Skeletal muscle satellite cell (primary cell): ENCODE measurements at regions not wholly inside any gene's neighbourhood (a gene's known extent, or its start where the extent isn't known, plus 50 kb on each side); places are given as distances from the start of the nearest gene placed in this dataset.

Experiments
- H3K27me3 ChIP-seq: 2 replicates; pipeline ENCODE4 v1.7.0; 2013; ENCODE audit warnings: low read length; ENCODE audit not compliant: control insufficient read depth, insufficient read depth
- H3K36me3 ChIP-seq: 2 replicates; pipeline ENCODE4 v1.7.0; 2013; ENCODE audit warnings: mild to moderate bottlenecking, control low read depth, low read length; ENCODE audit not compliant: insufficient read depth
- H3K4me1 ChIP-seq: 2 replicates; pipeline ENCODE4 v1.7.0; 2013; ENCODE audit warnings: low read length; ENCODE audit not compliant: control insufficient read depth, insufficient read depth
- H3K4me2 ChIP-seq: 2 replicates; pipeline ENCODE4 v1.7.0; 2013; ENCODE audit warnings: mild to moderate bottlenecking, low read length
- H3K4me3 ChIP-seq: 2 replicates; pipeline ENCODE4 v1.7.0; 2013; ENCODE audit warnings: low read length
- H3K9ac ChIP-seq: 2 replicates; pipeline ENCODE4 v1.7.0; 2013; ENCODE audit warnings: mild to moderate bottlenecking, low read depth, low read length, moderate library complexity
- H3K9me3 ChIP-seq: replicated peaks from 2 replicates; pipeline ENCODE4 v1.7.0; 2013; ENCODE audit warnings: mild to moderate bottlenecking, control low read depth, low read length

GRCh38 chr4:4712800-4713528, 146.5 kb upstream of the MSX1 start:
- Histone ChIP-seq H3K4me3 (no peak overlapping the region), H3K4me1 (no peaks in the 10 kb centered on the region), H3K27me3 (peaks cover 15% of the 10 kb centered on the region), H3K9me3 (no peaks in the 10 kb centered on the region), H3K36me3 (no peaks in the 10 kb centered on the region), H3K9ac (no peak overlapping the region), H3K4me2 (no peak overlapping the region)

- Histone ChIP-seq H3K36me3 (no peaks in the 10 kb centered on the region), H3K4me2 (no peak overlapping the region), H3K9me3 (no peaks in the 10 kb centered on the region), H3K4me3 (no peak overlapping the region), H3K9ac (no peak overlapping the region), H3K4me1 (no peaks in the 10 kb centered on the region), H3K27me3 (peaks cover 19% of the 10 kb centered on the region)
Measured at GRCh38 chr4:4711902-4712301, 147.6 kb upstream of the MSX1 start.

- H3K9me3 ChIP-seq: no peaks in the 10 kb centered on the region
- no peaks in the 10 kb centered on the region for H3K4me1 ChIP-seq
- H3K36me3 ChIP-seq: no peaks in the 10 kb centered on the region
- H3K4me3 ChIP-seq: no peak overlapping the region
- no peak overlapping the region for H3K4me2 ChIP-seq
- no peak overlapping the region for H3K9ac ChIP-seq
- peaks cover 19% of the 10 kb centered on the region for H3K27me3 ChIP-seq
Measured at GRCh38 chr4:4709736-4710135, 149.7 kb upstream of the MSX1 start.

GRCh38 chr4:4704267-4704666, 155.2 kb upstream of the MSX1 start:
- no peaks in the 10 kb centered on the region for H3K36me3 ChIP-seq
- H3K9ac ChIP-seq: no peak overlapping the region
- H3K27me3 ChIP-seq: peaks cover 8% of the 10 kb centered on the region
- H3K4me2 ChIP-seq: no peak overlapping the region
- H3K4me1 ChIP-seq: no peaks in the 10 kb centered on the region
- no peaks in the 10 kb centered on the region for H3K9me3 ChIP-seq
- H3K4me3 ChIP-seq: no peak overlapping the region

- no peaks in the 10 kb centered on the region for H3K4me1 ChIP-seq
- H3K36me3 ChIP-seq: no peaks in the 10 kb centered on the region
- no peak overlapping the region for H3K9ac ChIP-seq
- H3K4me3 ChIP-seq: no peak overlapping the region
- H3K9me3 ChIP-seq: no peaks in the 10 kb centered on the region
- H3K4me2 ChIP-seq: no peak overlapping the region
- peaks cover 18% of the 10 kb centered on the region for H3K27me3 ChIP-seq
Measured at GRCh38 chr4:4697584-4697983, 155.7 kb upstream of the STX18 start.

GRCh38 chr4:4696530-4696929, 154.7 kb upstream of the STX18 start:
- no peak overlapping the region for H3K9ac ChIP-seq
- H3K36me3 ChIP-seq: no peaks in the 10 kb centered on the region
- H3K4me3 ChIP-seq: no peak overlapping the region
- H3K27me3 ChIP-seq: peaks cover 18% of the 10 kb centered on the region
- no peak overlapping the region for H3K4me2 ChIP-seq
- no peaks in the 10 kb centered on the region for H3K4me1 ChIP-seq
- no peaks in the 10 kb centered on the region for H3K9me3 ChIP-seq

- H3K9ac ChIP-seq: no peak overlapping the region
- peaks cover 18% of the 10 kb centered on the region for H3K27me3 ChIP-seq
- H3K4me3 ChIP-seq: no peak overlapping the region
- H3K4me2 ChIP-seq: no peak overlapping the region
- no peaks in the 10 kb centered on the region for H3K36me3 ChIP-seq
- no peaks in the 10 kb centered on the region for H3K9me3 ChIP-seq
- H3K4me1 ChIP-seq: no peaks in the 10 kb centered on the region
Measured at GRCh38 chr4:4695497-4695896, 153.6 kb upstream of the STX18 start.

- Histone ChIP-seq H3K4me3 (no peak overlapping the region), H3K9ac (no peak overlapping the region), H3K27me3 (peaks cover 18% of the 10 kb centered on the region), H3K4me2 (no peak overlapping the region), H3K4me1 (no peaks in the 10 kb centered on the region), H3K9me3 (no peaks in the 10 kb centered on the region), H3K36me3 (no peaks in the 10 kb centered on the region)
Measured at GRCh38 chr4:4694827-4695226, 153.0 kb upstream of the STX18 start.

- no peak overlapping the region for H3K4me2 ChIP-seq
- H3K9me3 ChIP-seq: no peaks in the 10 kb centered on the region
- peaks cover 16% of the 10 kb centered on the region for H3K27me3 ChIP-seq
- no peak overlapping the region for H3K4me3 ChIP-seq
- no peaks in the 10 kb centered on the region for H3K36me3 ChIP-seq
- H3K4me1 ChIP-seq: no peaks in the 10 kb centered on the region
- H3K9ac ChIP-seq: no peak overlapping the region
Measured at GRCh38 chr4:4694296-4694772, 152.5 kb upstream of the STX18 start.

GRCh38 chr4:4693755-4694295, 152.0 kb upstream of the STX18 start:
- no peaks in the 10 kb centered on the region for H3K9me3 ChIP-seq
- H3K36me3 ChIP-seq: no peaks in the 10 kb centered on the region
- H3K4me1 ChIP-seq: no peaks in the 10 kb centered on the region
- no peak overlapping the region for H3K4me2 ChIP-seq
- no peak overlapping the region for H3K9ac ChIP-seq
- peaks cover 13% of the 10 kb centered on the region for H3K27me3 ChIP-seq
- H3K4me3 ChIP-seq: no peak overlapping the region

GRCh38 chr4:4693258-4693657, 151.4 kb upstream of the STX18 start:
- H3K4me3 ChIP-seq: no peak overlapping the region
- no peak overlapping the region for H3K9ac ChIP-seq
- no peaks in the 10 kb centered on the region for H3K9me3 ChIP-seq
- no peaks in the 10 kb centered on the region for H3K4me1 ChIP-seq
- peaks cover 7% of the 10 kb centered on the region for H3K27me3 ChIP-seq
- H3K36me3 ChIP-seq: no peaks in the 10 kb centered on the region
- no peak overlapping the region for H3K4me2 ChIP-seq

GRCh38 chr4:4690854-4691253, 149.0 kb upstream of the STX18 start:
- Histone ChIP-seq H3K4me1 (no peaks in the 10 kb centered on the region), H3K36me3 (no peaks in the 10 kb centered on the region), H3K4me2 (no peak overlapping the region), H3K9me3 (no peaks in the 10 kb centered on the region), H3K9ac (no peak overlapping the region), H3K4me3 (no peak overlapping the region), H3K27me3 (peaks cover under 1% of the 10 kb centered on the region)
